PC-3 (cell line): ENCODE measurements at regions not wholly inside any gene's neighbourhood (a gene's known extent, or its start where the extent isn't known, plus 50 kb on each side); places are given as distances from the start of the nearest gene placed in this dataset.

Experiments used
- ATAC-seq: fragments of 200-7000 bp; cut with Tn5 transposase; 2 replicates; pipeline ENCODE4 v1.9.1; 2020; ENCODE audit warnings: mild to moderate bottlenecking, moderate library complexity
- BruUV-seq: library from RNA; stranded (reverse); fragments of 400-500 nt; replicated peaks from 2 replicates; lab custom pipeline; 2021; lab: Mats Ljungman, UMichigan
- CTCF ChIA-PET: fragments of 300-600 bp; sonication (Branson Sonifier 250); formaldehyde crosslinking; loops from one replicate; lab custom pipeline; 2022; ENCODE audit warnings: antibody characterized with exemption; lab: Charles Lee
- POLR2A ChIA-PET: fragments of 300-600 bp; sonication (Branson Sonifier 250); formaldehyde crosslinking; loops from one replicate; lab custom pipeline; 2022; ENCODE audit warnings: antibody characterized with exemption; ENCODE audit not compliant: unreplicated experiment; lab: Charles Lee
- DNase-seq: peaks from one replicate; pipeline ENCODE4 v3.0.0-alpha.2; 2015
- H2AFZ ChIP-seq: fragments of 300-600 bp; sonication (generic); 2 replicates; pipeline ENCODE4 v1.6.0; 2016; ENCODE audit warnings: antibody characterized with exemption, low read length
- H3F3A ChIP-seq: fragments of 300-600 bp; sonication (generic); one replicate; pipeline ENCODE4 v1.6.0; 2017; ENCODE audit warnings: antibody characterized with exemption, low read length, control low read depth, mild to moderate bottlenecking; ENCODE audit not compliant: unreplicated experiment
- H3K27ac ChIP-seq: fragments of 300-600 bp; sonication (generic); 2 replicates; pipeline ENCODE4 v1.5.1; 2016; ENCODE audit warnings: mild to moderate bottlenecking, low read length
- H3K27me3 ChIP-seq: fragments of 300-600 bp; sonication (generic); 2 replicates; pipeline ENCODE4 v1.6.1; 2016; ENCODE audit warnings: low read length, mixed read lengths
- H3K36me3 ChIP-seq: fragments of 300-600 bp; sonication (generic); 2 replicates; pipeline ENCODE4 v1.6.1; 2016; ENCODE audit warnings: low read depth, mixed run types, low read length, mixed read lengths
- H3K4me1 ChIP-seq: fragments of 300-600 bp; sonication (generic); 2 replicates; pipeline ENCODE4 v1.5.1; 2016; ENCODE audit warnings: low read length; ENCODE audit not compliant: insufficient read depth
- H3K4me2 ChIP-seq: fragments of 300-600 bp; sonication (generic); 2 replicates; pipeline ENCODE4 v1.6.0; 2016; ENCODE audit warnings: low read length
- H3K4me3 ChIP-seq: fragments of 300-600 bp; sonication (generic); 2 replicates; pipeline ENCODE4 v1.5.1; 2016; ENCODE audit warnings: mild to moderate bottlenecking, low read length, mixed read lengths
- H3K79me2 ChIP-seq: fragments of 300-600 bp; sonication (generic); 2 replicates; pipeline ENCODE4 v1.6.1; 2017; ENCODE audit warnings: low read length, mixed read lengths
- H3K9ac ChIP-seq: fragments of 300-600 bp; sonication (generic); 2 replicates; pipeline ENCODE4 v1.6.0; 2016; ENCODE audit warnings: mild to moderate bottlenecking, low read length
- H3K9me2 ChIP-seq: fragments of 300-600 bp; sonication (generic); replicated peaks from 2 replicates; pipeline ENCODE4 v1.6.1; 2016; ENCODE audit warnings: mixed run types, low read length, mixed read lengths
- H3K9me3 ChIP-seq: fragments of 300-600 bp; sonication (generic); 2 replicates; pipeline ENCODE4 v1.6.1; 2016; ENCODE audit warnings: low read length, mixed read lengths
- H4K20me1 ChIP-seq: fragments of 300-600 bp; sonication (generic); 2 replicates; pipeline ENCODE4 v1.6.1; 2016; ENCODE audit warnings: low read length, mixed read lengths
- EZH2 ChIP-seq: fragments of 300-600 bp; sonication (generic); IDR thresholded peaks from one replicate; pipeline ENCODE4 v1.6.1; 2017; ENCODE audit warnings: antibody characterized with exemption, mild to moderate bottlenecking, low read length; ENCODE audit not compliant: unreplicated experiment
- EZH2phosphoT487 ChIP-seq: fragments of 300-600 bp; sonication (generic); IDR thresholded peaks from 2 replicates; pipeline ENCODE4 v1.6.1; 2018; ENCODE audit warnings: mild to moderate bottlenecking, antibody characterized with exemption, low read length, borderline replicate concordance
- intact Hi-C: fragments of 100-400 bp; cut with micrococcal nuclease; formaldehyde crosslinking; loops from 2 replicates; pipeline ENCODE4 v1.9.0; 2023
- TF ChIP-seq, protein P1 (sequence below): fragments of 300-600 bp; sonication (generic); conservative IDR thresholded peaks from 2 replicates; pipeline ENCODE4 v1.5.1; 2017; ENCODE audit warnings: antibody characterized with exemption, low read depth, mild to moderate bottlenecking, low read length

DNA sequence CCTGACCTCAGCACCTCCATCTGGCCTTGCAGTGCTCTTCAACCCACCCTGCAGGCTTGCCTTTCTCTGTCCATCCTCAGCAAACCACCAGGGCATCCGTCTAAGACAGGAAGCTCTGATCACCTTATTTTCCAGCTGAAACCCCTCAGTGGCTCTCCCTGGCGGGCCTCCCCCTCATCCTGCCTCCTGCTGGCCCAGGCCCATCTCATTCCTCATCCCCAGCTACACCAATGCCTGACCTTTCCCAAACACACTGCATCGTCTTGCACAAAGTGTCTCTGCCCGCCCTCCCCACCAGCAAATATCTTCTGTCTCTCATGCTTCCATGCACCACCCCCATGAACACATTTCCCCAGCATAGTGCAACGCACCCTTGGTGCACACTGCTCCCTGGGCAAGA lies 205.0 kb downstream of the TOMM20 start:
- no peaks in the 10 kb centered on the region for H3K36me3 ChIP-seq
- no peaks in the 10 kb centered on the region for H3F3A ChIP-seq
- no peak overlapping the region for H3K4me3 ChIP-seq
- peaks cover 26% of the 10 kb centered on the region for H3K4me1 ChIP-seq
- intact Hi-C loops, result loop anchor here (2.0 kb wide), 1 partner anchor 151 kb away; no protein-coding TSS in a partner anchor
- CTCF ChIA-PET, result no interaction called here
- H3K9ac ChIP-seq, result no peak overlapping the region
- H3K27me3 ChIP-seq, result no peaks in the 10 kb centered on the region
- DNase-seq, result no peak
- no peaks in the 10 kb centered on the region for H3K9me2 ChIP-seq
- no peaks in the 10 kb centered on the region for H3K9me3 ChIP-seq
- POLR2A ChIA-PET, result no interaction called here
- TF ChIP-seq, protein P1, sequence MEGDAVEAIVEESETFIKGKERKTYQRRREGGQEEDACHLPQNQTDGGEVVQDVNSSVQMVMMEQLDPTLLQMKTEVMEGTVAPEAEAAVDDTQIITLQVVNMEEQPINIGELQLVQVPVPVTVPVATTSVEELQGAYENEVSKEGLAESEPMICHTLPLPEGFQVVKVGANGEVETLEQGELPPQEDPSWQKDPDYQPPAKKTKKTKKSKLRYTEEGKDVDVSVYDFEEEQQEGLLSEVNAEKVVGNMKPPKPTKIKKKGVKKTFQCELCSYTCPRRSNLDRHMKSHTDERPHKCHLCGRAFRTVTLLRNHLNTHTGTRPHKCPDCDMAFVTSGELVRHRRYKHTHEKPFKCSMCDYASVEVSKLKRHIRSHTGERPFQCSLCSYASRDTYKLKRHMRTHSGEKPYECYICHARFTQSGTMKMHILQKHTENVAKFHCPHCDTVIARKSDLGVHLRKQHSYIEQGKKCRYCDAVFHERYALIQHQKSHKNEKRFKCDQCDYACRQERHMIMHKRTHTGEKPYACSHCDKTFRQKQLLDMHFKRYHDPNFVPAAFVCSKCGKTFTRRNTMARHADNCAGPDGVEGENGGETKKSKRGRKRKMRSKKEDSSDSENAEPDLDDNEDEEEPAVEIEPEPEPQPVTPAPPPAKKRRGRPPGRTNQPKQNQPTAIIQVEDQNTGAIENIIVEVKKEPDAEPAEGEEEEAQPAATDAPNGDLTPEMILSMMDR, result no peak
- no peak for TF ChIP-seq EZH2
- no peak for TF ChIP-seq EZH2phosphoT487
- BruUV-seq, result no TSS peak
- H3K27ac ChIP-seq, result no peak overlapping the region
- no peak overlapping the region for H3K4me2 ChIP-seq
- ATAC-seq, result no peak
- H2AFZ ChIP-seq, result no peak overlapping the region
- no peaks in the 10 kb centered on the region for H4K20me1 ChIP-seq
- no peaks in the 10 kb centered on the region for H3K79me2 ChIP-seq

DNA sequence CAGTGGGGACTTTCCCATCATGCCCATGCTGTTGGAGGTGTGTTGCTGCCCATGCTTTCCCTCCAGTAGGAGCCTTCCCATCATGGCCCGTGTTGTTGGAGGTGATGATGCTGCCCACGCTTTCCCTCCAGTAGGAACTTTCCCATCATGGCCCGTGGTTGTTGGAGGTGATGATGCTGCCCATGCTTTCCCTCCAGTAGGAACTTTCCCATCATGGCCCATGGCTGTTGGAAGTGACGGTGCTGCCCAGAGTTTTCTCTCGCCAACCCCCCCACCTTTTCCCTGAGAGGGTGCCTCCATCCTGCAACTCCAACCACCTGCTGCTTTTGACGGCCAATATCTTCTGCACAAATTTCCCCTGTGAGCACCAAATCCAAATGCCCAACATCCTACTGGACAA lies 205.7 kb downstream of the TOMM20 start:
- H3K4me3 ChIP-seq, result no peak overlapping the region
- no peaks in the 10 kb centered on the region for H3K27me3 ChIP-seq
- H3K9ac ChIP-seq, result no peak overlapping the region
- no peaks in the 10 kb centered on the region for H3K9me2 ChIP-seq
- BruUV-seq, result no TSS peak
- H3K27ac ChIP-seq, result no peak overlapping the region
- H3K36me3 ChIP-seq, result no peaks in the 10 kb centered on the region
- intact Hi-C loops, result no loop called here
- no peak overlapping the region for H2AFZ ChIP-seq
- no peaks in the 10 kb centered on the region for H3K9me3 ChIP-seq
- ATAC-seq (no peak), DNase-seq (no peak)
- peaks cover 26% of the 10 kb centered on the region for H3K4me1 ChIP-seq
- ChIA-PET CTCF (no interaction called here), POLR2A (no interaction called here)
- H3K79me2 ChIP-seq, result no peaks in the 10 kb centered on the region
- H4K20me1 ChIP-seq, result no peaks in the 10 kb centered on the region
- H3K4me2 ChIP-seq, result no peak overlapping the region
- H3F3A ChIP-seq, result no peaks in the 10 kb centered on the region
- no peak for TF ChIP-seq EZH2
- TF ChIP-seq, protein P1, result no peak
- no peak for TF ChIP-seq EZH2phosphoT487

DNA sequence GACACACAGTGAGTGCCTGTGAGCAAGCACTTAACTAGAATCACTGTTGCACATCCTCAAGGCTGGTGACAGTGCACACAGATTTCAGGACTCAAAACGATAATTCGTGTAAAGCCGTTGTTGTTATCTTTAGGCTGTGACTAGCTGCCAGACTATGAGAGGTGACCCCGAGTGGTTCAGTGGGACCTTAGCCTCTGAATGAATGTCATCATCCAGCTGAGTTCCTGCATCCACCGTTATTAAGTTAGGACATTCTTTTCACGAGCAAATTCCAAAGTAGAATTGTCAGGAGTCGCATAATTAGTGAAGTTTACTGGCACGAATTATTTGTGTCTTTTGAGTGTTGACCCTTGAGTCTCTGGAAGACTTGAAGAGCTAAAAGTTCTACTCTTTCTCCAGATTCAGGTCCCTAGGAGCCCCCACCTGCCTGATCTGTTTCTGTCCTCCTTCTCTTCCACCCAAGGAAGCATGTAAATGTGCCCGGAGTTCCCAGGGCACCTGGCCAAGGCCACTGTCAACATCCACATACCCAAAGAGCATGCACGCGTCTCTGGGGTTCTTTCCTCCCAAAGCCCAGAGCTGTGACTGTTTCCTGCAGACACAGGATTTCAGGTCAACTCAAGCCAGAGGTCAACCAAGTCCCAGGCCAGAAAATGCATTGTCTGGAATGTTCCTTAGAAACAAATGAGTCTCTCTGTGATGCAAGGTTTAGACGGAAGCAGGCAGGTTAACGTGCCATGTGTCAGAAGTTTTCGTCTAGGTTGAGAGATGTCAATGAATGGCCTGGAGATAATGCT lies 207.2 kb downstream of the TOMM20 start:
- CTCF ChIA-PET, result no interaction called here
- Histone ChIP-seq H3K4me2 (no peak overlapping the region), H3K9me3 (no peaks in the 10 kb centered on the region), H4K20me1 (no peaks in the 10 kb centered on the region), H3K79me2 (no peaks in the 10 kb centered on the region), H3K27ac (no peak overlapping the region), H3K36me3 (no peaks in the 10 kb centered on the region), H3K9me2 (no peaks in the 10 kb centered on the region), H3K4me1 (peaks cover 16% of the 10 kb centered on the region), H2AFZ (no peak overlapping the region), H3F3A (no peaks in the 10 kb centered on the region), H3K27me3 (no peaks in the 10 kb centered on the region), H3K4me3 (no peak overlapping the region), H3K9ac (no peak overlapping the region)
- POLR2A ChIA-PET, result no interaction called here
- BruUV-seq, result no TSS peak
- DNase-seq, result no peak
- intact Hi-C loops, result no loop called here
- ATAC-seq, result no peak
- TF ChIP-seq, protein P1, result no peak
- TF ChIP-seq EZH2phosphoT487 (no peak), EZH2 (no peak)
